ENCODE measurements at regions not wholly inside any gene's neighbourhood (a gene's known extent, or its start where the extent isn't known, plus 50 kb on each side); places are given as distances from the start of the nearest gene placed in this dataset.

GRCh38 chr10:62723375-62723774, 81.1 kb upstream of the ADO start:
- no peaks in the 10 kb centered on the region for H3K9me3 ChIP-seq (ENCODE audit: control insufficient read depth, insufficient read depth, low read depth, low read length)
- H3K27ac ChIP-seq (ENCODE audit: extremely low read depth, low read depth, low read length) = no peak overlapping the region
- CTCF ChIA-PET = interaction anchor here (0.7 to 1.7 kb wide), 3 partner anchors 11 to 155 kb away, joined by 3 to 4 read pairs (median 4); no protein-coding TSS in a partner anchor
- POLR2A ChIA-PET = no interaction called here
- H3K4me3 ChIP-seq (ENCODE audit: low read depth, low read length) = no peak overlapping the region
- H3K36me3 ChIP-seq (ENCODE audit: control insufficient read depth in 2 of 2, insufficient read depth in 1 of 2, low read length in 2 of 2) = no peaks in the 10 kb centered on the region
- TF ChIP-seq ZNF514 (tag by site-specific recombination; IDR thresholded peaks at IDR 0.05) (no peak), ZNF202 (tag by site-specific recombination; IDR thresholded peaks at IDR 0.05; ENCODE audit: borderline replicate concordance) (no peak), ATF2 (tag by site-specific recombination; IDR thresholded peaks at IDR 0.05; ENCODE audit: low read depth) (no peak), ZFP69B (tag by site-specific recombination; IDR thresholded peaks at IDR 0.05) (no peak)
- H3K4me1 ChIP-seq (ENCODE audit: control insufficient read depth, insufficient read depth, low read length) = no peaks in the 10 kb centered on the region

DNA sequence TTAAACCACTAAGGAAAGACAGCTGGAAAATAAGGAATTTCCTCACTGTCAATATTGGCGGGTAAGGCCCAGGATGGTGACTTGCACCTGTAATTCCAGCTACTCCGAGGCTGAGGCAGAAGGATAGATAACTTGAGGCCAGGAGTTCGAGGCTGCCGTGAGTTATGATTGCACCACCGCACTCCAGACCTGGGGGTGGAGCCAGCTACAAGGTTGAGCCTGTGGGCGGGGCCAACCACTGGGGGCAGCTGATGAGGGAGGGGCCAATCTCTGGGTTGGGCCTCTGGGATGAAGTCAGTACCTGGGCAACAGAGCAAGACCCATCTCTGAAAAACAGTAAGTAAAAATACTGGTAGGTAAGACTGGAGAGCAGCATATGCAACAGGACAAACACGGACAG, 80.1 kb upstream of the ADO start:
- CTCF ChIA-PET = interaction anchor here (0.6 to 1.7 kb wide), 3 partner anchors 10 to 116 kb away, joined by 3 to 4 read pairs (median 3); no protein-coding TSS in a partner anchor
- POLR2A ChIA-PET = no interaction called here
- Histone ChIP-seq H3K27ac (ENCODE audit: extremely low read depth, low read depth, low read length) (no peak overlapping the region), H3K4me3 (ENCODE audit: low read depth, low read length) (no peak overlapping the region), H3K9me3 (ENCODE audit: control insufficient read depth, insufficient read depth, low read depth, low read length) (no peaks in the 10 kb centered on the region), H3K4me1 (ENCODE audit: control insufficient read depth, insufficient read depth, low read length) (no peaks in the 10 kb centered on the region), H3K36me3 (ENCODE audit: control insufficient read depth in 2 of 2, insufficient read depth in 1 of 2, low read length in 2 of 2) (no peaks in the 10 kb centered on the region)
- no peak for TF ChIP-seq KLF7 (tag by site-specific recombination; IDR thresholded peaks at IDR 0.05; ENCODE audit: borderline replicate concordance)

- no peaks in the 10 kb centered on the region for H3K4me1 ChIP-seq (ENCODE audit: control insufficient read depth, insufficient read depth, low read length)
- ChIA-PET POLR2A (no interaction called here), CTCF (interaction anchor here (0.6 kb wide), 1 partner anchor 314 kb away, joined by 3 read pairs; no protein-coding TSS in a partner anchor)
These were observed 78.4 kb upstream of the ADO start for GRCh38 chr10:62726142-62726541.

More at GRCh38 chr10:62726142-62726541, 78.4 kb upstream of the ADO start:
- H3K9me3 ChIP-seq (ENCODE audit: control insufficient read depth, insufficient read depth, low read depth, low read length) = no peaks in the 10 kb centered on the region
- no peak overlapping the region for H3K4me3 ChIP-seq (ENCODE audit: low read depth, low read length)
- no peaks in the 10 kb centered on the region for H3K36me3 ChIP-seq (ENCODE audit: control insufficient read depth in 2 of 2, insufficient read depth in 1 of 2, low read length in 2 of 2)
- TF ChIP-seq ZSCAN4 (tag by site-specific recombination; IDR thresholded peaks at IDR 0.05) (no peak), ZNF174 (tag by site-specific recombination; IDR thresholded peaks at IDR 0.05) (no peak), ZNF701 (tag by site-specific recombination; IDR thresholded peaks at IDR 0.05) (no peak), KLF9 (tag by site-specific recombination; IDR thresholded peaks at IDR 0.05; ENCODE audit: low read depth) (no peak), ZNF843 (tag by site-specific recombination; IDR thresholded peaks at IDR 0.05) (no peak), ZNF311 (tag by site-specific recombination; IDR thresholded peaks at IDR 0.05; ENCODE audit: borderline replicate concordance) (no peak), ZIC2 (tag by site-specific recombination; IDR thresholded peaks at IDR 0.05) (no peak), PBX3 (CRISPR knock-in tag; IDR thresholded peaks at IDR 0.05) (no peak), ZNF19 (tag by site-specific recombination; IDR thresholded peaks at IDR 0.05; ENCODE audit: low read depth) (no peak), ZNF132 (tag by site-specific recombination; IDR thresholded peaks at IDR 0.05; ENCODE audit: borderline replicate concordance) (no peak), ZNF366 (tag by site-specific recombination; conservative IDR thresholded peaks at IDR 0.05) (no peak), ZNF776 (tag by site-specific recombination; IDR thresholded peaks at IDR 0.05; ENCODE audit: borderline replicate concordance) (no peak), ZFP3 (tag by site-specific recombination; IDR thresholded peaks at IDR 0.05; ENCODE audit: low read depth) (no peak), ZSCAN30 (tag by site-specific recombination; IDR thresholded peaks at IDR 0.05) (no peak), ZNF670 (tag by site-specific recombination; IDR thresholded peaks at IDR 0.05; ENCODE audit: low read depth) (no peak), ZFP69B (tag by site-specific recombination; IDR thresholded peaks at IDR 0.05) (no peak)
- TF ChIP-seq, protein P1, sequence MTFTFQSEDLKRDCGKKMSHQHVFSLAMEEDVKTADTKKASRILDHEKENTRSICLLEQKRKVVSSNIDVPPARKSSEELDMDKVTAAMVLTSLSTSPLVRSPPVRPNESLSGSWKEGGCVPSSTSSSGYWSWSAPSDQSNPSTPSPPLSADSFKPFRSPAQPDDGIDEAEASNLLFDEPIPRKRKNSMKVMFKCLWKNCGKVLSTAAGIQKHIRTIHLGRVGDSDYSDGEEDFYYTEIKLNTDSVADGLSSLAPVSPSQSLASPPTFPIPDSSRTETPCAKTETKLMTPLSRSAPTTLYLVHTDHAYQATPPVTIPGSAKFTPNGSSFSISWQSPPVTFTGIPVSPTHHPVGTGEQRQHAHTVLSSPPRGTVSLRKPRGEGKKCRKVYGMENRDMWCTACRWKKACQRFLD (tag by site-specific recombination; IDR thresholded peaks at IDR 0.05) = no peak
- TF ChIP-seq, protein P2, sequence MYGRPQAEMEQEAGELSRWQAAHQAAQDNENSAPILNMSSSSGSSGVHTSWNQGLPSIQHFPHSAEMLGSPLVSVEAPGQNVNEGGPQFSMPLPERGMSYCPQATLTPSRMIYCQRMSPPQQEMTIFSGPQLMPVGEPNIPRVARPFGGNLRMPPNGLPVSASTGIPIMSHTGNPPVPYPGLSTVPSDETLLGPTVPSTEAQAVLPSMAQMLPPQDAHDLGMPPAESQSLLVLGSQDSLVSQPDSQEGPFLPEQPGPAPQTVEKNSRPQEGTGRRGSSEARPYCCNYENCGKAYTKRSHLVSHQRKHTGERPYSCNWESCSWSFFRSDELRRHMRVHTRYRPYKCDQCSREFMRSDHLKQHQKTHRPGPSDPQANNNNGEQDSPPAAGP (tag by site-specific recombination; IDR thresholded peaks at IDR 0.05) = no peak
- H3K27ac ChIP-seq (ENCODE audit: extremely low read depth, low read depth, low read length) = no peak overlapping the region
